ENCODE measurements at regions not wholly inside any gene's neighbourhood (a gene's known extent, or its start where the extent isn't known, plus 50 kb on each side); places are given as distances from the start of the nearest gene placed in this dataset.

DNA sequence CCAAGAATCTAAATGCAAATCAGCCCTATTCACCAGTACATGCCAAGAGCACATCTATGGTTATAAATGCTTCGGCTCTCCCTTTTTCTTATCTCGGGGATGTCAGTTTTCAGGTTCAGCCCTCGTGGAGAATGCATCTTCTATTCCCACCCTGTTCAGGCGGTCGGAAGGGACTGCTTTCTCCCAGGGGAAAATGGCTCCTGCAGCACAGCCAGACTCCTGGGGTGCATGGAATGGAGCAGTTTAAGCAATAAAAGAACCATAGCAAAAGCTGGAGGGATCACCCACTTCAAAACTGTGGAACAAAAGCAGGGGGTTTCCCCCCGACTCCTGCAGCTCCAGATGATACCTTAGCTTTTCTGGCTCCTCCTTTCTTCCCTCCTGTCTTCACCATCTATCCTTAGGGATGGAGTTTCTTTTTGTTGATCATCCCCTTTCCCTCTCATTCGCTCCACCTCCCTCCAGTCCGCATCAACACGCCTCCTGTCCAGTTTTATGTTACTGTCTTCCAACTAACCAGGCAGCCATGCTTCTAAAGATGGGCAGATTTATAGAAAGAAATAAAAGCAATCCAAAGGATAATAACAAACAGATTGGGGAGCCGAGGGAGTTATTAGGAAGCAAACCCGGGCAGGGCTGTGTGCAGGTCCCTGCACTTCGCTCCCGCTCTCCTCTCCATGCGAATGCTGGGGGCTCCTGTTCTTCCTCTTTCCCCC, 356.2 kb upstream of the SMIM21 start:
- DNase-seq (ENCODE audit: low read depth): no peak
- H3K4me3 ChIP-seq (ENCODE audit: low read depth, low read length): no peak overlapping the region
- TF ChIP-seq, protein P1, sequence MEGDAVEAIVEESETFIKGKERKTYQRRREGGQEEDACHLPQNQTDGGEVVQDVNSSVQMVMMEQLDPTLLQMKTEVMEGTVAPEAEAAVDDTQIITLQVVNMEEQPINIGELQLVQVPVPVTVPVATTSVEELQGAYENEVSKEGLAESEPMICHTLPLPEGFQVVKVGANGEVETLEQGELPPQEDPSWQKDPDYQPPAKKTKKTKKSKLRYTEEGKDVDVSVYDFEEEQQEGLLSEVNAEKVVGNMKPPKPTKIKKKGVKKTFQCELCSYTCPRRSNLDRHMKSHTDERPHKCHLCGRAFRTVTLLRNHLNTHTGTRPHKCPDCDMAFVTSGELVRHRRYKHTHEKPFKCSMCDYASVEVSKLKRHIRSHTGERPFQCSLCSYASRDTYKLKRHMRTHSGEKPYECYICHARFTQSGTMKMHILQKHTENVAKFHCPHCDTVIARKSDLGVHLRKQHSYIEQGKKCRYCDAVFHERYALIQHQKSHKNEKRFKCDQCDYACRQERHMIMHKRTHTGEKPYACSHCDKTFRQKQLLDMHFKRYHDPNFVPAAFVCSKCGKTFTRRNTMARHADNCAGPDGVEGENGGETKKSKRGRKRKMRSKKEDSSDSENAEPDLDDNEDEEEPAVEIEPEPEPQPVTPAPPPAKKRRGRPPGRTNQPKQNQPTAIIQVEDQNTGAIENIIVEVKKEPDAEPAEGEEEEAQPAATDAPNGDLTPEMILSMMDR (IDR thresholded peaks at IDR 0.05; ENCODE audit: control insufficient read depth, extremely low read depth, insufficient read depth): no peak

DNA sequence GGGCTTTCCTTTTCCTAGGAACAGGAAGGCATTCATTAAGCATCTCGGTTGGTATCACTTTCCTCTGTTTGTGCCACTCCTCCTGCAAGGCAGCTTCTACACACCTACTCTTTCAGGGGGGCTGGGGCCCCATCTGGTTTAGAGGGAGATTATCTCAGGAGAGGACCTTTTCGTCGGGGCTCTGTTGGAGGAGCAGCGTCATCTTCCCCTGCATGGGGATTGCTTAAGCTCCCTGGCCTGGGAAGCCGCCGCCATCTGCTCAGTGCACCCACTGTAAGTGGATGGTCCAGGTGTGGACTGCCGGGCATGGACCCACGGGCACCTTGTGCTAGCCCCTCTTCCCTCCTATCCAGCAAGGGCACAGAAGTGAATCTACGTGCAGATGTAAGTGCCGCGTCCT, 355.3 kb upstream of the SMIM21 start:
- TF ChIP-seq, protein P1 (IDR thresholded peaks at IDR 0.05; ENCODE audit: control insufficient read depth, extremely low read depth, insufficient read depth): no peak
- no peak for DNase-seq (ENCODE audit: low read depth)
- no peak overlapping the region for H3K4me3 ChIP-seq (ENCODE audit: low read depth, low read length)

DNA sequence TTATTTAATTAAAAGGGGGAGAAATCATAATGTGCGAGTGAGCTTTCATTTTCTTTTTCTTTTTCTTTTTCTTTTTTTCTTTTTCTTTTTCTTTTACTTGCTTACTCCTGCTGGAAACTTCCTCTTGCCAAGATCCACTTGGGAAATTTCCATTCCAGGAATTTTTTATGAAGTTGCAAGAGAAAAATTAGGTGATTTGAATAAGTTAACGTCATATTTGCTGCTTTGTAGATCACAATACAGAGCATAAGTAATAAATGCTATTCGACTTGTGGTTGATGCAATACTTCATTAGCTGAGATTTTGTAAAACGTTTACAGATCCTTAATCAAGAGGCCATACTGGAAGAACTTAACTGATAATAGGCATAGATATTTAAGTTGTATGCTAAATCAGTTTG, 354.7 kb upstream of the SMIM21 start:
- H3K4me3 ChIP-seq (ENCODE audit: low read depth, low read length): no peak overlapping the region
- DNase-seq (ENCODE audit: low read depth): no peak
- TF ChIP-seq, protein P1 (IDR thresholded peaks at IDR 0.05; ENCODE audit: control insufficient read depth, extremely low read depth, insufficient read depth): no peak

DNA sequence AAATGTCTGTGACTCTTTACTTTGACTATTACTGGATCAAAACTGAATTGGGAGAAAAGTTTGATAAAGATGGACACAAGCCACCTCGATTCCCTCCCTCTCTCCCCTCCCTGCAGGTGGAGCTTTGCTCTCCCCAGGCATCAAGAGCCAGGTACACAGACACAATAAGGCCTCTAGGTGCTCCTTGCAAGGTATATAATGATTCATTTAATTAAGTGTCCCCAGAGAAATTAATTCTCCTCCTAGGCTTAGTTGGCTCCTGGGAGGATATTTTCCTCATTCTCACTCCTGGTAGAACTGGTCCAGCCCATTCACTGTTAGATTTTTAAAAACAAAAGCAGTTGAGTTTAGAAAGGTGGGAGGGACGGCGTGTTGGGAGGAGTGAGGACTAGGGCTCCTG, 352.4 kb upstream of the SMIM21 start:
- TF ChIP-seq, protein P1 (IDR thresholded peaks at IDR 0.05; ENCODE audit: control insufficient read depth, extremely low read depth, insufficient read depth): no peak
- no peak for DNase-seq (ENCODE audit: low read depth)
- no peak overlapping the region for H3K4me3 ChIP-seq (ENCODE audit: low read depth, low read length)

DNA sequence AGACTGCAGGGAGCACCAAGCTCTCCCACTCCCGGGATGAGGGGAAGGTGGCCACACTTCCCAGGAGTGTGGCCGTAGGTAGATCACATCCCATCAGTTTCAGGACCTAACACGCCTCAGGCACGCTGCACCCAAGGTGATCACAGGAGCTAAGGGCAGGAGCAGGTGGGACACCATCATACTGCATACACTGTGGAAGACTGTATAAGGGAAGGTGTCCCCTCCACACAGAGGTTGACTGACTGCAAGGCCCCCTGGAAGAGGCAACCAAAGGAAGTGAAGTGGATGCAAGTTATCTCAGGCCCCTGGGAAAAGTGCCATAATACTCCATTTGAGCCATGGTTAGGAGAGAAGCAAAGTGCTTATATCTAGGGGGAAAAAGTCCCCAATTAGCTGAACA, 351.9 kb upstream of the SMIM21 start:
- TF ChIP-seq, protein P1 (IDR thresholded peaks at IDR 0.05; ENCODE audit: control insufficient read depth, extremely low read depth, insufficient read depth): no peak
- no peak for DNase-seq (ENCODE audit: low read depth)
- no peak overlapping the region for H3K4me3 ChIP-seq (ENCODE audit: low read depth, low read length)

DNA sequence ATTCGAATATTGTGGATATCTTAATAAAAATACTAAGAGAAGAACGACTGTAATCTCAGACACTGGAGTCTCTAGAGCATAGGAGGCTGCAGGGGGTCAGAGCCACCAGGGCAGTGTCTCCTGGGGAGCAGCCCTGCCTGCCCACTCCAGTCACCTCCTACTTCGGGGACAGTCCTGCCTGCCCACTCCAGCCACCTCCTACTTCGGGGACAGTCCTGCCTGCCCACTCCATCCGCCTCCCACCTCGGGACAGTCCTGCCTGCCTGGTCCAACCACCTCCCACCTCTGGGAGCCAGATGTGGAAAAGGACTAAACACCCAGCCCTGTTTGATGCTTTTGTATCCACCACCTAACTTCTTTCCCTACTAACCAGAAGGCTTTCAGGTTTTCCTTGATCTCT, 350.1 kb upstream of the SMIM21 start:
- TF ChIP-seq, protein P1 (IDR thresholded peaks at IDR 0.05; ENCODE audit: control insufficient read depth, extremely low read depth, insufficient read depth): no peak
- no peak for DNase-seq (ENCODE audit: low read depth)

DNA sequence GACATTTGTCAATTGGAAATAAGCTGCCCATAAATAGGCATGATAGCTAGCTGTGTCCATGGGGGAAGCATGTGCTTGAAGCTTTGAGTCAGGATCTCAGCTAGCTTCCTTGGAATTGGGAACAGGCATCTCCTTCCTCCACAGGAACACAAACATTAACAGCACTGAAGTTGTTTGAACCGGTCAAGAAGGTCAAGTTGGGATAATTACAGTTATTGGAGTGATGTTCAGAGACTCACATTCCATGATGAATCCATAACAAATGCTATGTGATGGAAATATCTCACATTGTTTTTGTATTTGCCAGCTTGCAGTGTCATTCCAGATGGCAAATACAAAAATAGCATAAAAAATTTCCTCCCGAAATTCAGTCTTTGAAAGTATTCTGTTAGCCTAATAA, 347.6 kb upstream of the SMIM21 start:
- TF ChIP-seq, protein P1 (IDR thresholded peaks at IDR 0.05; ENCODE audit: control insufficient read depth, extremely low read depth, insufficient read depth): no peak
- no peak overlapping the region for H3K4me3 ChIP-seq (ENCODE audit: low read depth, low read length)
- no peak for DNase-seq (ENCODE audit: low read depth)

More for the DNA sequence above, 350.1 kb upstream of the SMIM21 start:
- no peak overlapping the region for H3K4me3 ChIP-seq (ENCODE audit: low read depth, low read length)
